Suprapubic skin (tissue), 4 donors: ENCODE measurements at regions not wholly inside any gene's neighbourhood (a gene's known extent, or its start where the extent isn't known, plus 50 kb on each side); places are given as distances from the start of the nearest gene placed in this dataset.

Source experiments
- EP300 ChIP-seq: sonication (generic); formaldehyde crosslinking; IDR thresholded peaks from one replicate; pipeline ENCODE4 v1.6.1; 2017; ENCODE audit warnings: antibody characterized with exemption
- POLR2A ChIP-seq, 2 donors: fragments of 450-650 bp; IDR thresholded peaks; one replicate each; pipeline ENCODE4 v1.6.1; 2017; ENCODE audit warnings: antibody characterized with exemption in 2 of 2, mild to moderate bottlenecking in 2 of 2, moderate library complexity in 2 of 2
- POLR2AphosphoS5 ChIP-seq, 3 donors: sonication (generic); formaldehyde crosslinking; IDR thresholded peaks; one replicate each; pipeline ENCODE4 v1.6.1; 2017; ENCODE audit warnings: antibody characterized with exemption in 3 of 3
- TF ChIP-seq, protein P1 (sequence below), 2 donors: fragments of 200-600 bp in 1 of 2; fragments of 450-650 bp in 1 of 2; sonication (generic) in 1 of 2; IDR thresholded peaks; one replicate each; pipeline ENCODE4 v1.5.1; 2016 to 2019; ENCODE audit warnings: antibody characterized with exemption in 2 of 2, mild to moderate bottlenecking in 1 of 2, moderate library complexity in 1 of 2

DNA sequence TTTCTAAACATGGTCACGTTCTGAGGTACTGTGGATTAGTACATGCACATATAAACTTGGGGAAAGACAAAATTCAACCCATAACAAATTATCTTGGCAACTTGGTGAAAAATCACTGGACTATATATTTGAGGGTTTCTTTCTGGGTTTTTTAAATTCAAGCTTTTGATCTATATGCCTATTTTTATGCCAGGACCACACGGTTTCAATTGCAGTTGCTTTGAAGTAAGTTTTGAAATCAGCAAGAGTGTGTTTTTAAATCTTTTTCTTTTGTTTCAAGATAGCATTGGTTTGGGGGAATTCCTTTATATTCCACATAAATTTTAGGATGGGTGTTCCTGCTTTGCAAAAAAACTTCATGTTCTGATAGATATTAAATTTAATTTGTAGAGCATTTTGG lies 406.4 kb upstream of the VWC2 start:
- TF ChIP-seq, protein P1, sequence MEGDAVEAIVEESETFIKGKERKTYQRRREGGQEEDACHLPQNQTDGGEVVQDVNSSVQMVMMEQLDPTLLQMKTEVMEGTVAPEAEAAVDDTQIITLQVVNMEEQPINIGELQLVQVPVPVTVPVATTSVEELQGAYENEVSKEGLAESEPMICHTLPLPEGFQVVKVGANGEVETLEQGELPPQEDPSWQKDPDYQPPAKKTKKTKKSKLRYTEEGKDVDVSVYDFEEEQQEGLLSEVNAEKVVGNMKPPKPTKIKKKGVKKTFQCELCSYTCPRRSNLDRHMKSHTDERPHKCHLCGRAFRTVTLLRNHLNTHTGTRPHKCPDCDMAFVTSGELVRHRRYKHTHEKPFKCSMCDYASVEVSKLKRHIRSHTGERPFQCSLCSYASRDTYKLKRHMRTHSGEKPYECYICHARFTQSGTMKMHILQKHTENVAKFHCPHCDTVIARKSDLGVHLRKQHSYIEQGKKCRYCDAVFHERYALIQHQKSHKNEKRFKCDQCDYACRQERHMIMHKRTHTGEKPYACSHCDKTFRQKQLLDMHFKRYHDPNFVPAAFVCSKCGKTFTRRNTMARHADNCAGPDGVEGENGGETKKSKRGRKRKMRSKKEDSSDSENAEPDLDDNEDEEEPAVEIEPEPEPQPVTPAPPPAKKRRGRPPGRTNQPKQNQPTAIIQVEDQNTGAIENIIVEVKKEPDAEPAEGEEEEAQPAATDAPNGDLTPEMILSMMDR (IDR thresholded peaks at IDR 0.05) = no peak
- TF ChIP-seq EP300 (no peak), POLR2A (IDR thresholded peaks at IDR 0.05) (no peak), POLR2AphosphoS5 (IDR thresholded peaks at IDR 0.05) (no peak)
